ENCODE measurements at regions not wholly inside any gene's neighbourhood (a gene's known extent, or its start where the extent isn't known, plus 50 kb on each side); places are given as distances from the start of the nearest gene placed in this dataset.

- H3K4me3 ChIP-seq = no peak overlapping the region
- no peak for DNase-seq (ENCODE audit: low spot score in 2 of 2)
- no peaks in the 10 kb centered on the region for H3K27me3 ChIP-seq
- H3K9me3 ChIP-seq = no peaks in the 10 kb centered on the region
- TF ChIP-seq POLR2A (IDR thresholded peaks at IDR 0.05) = no peak
- no peak for TF ChIP-seq CTCF (IDR thresholded peaks at IDR 0.05)
- no peak for TF ChIP-seq EP300 (IDR thresholded peaks at IDR 0.05)
- TF ChIP-seq POLR2AphosphoS5 (IDR thresholded peaks at IDR 0.05) = no peak
- WGBS = 86% methylated on average over 3 of the region's 3 CpGs
- H3K36me3 ChIP-seq = no peaks in the 10 kb centered on the region
- H3K4me1 ChIP-seq = no peaks in the 10 kb centered on the region
- no peak overlapping the region for H3K27ac ChIP-seq
Observed at GRCh38 chr2:147392180-147392579, 452.6 kb upstream of the ACVR2A start.

- H3K27me3 ChIP-seq = no peaks in the 10 kb centered on the region
- TF ChIP-seq POLR2AphosphoS5 (IDR thresholded peaks at IDR 0.05) = no peak
- TF ChIP-seq EP300 (IDR thresholded peaks at IDR 0.05) = no peak
- TF ChIP-seq POLR2A (IDR thresholded peaks at IDR 0.05) = no peak
- no peak for TF ChIP-seq CTCF (IDR thresholded peaks at IDR 0.05)
- 79% methylated on average over 3 of the region's 3 CpGs for WGBS
- no peak overlapping the region for H3K27ac ChIP-seq
- H3K4me3 ChIP-seq = no peak overlapping the region
- H3K9me3 ChIP-seq = no peaks in the 10 kb centered on the region
- H3K4me1 ChIP-seq = no peaks in the 10 kb centered on the region
- H3K36me3 ChIP-seq = no peaks in the 10 kb centered on the region
- no peak for DNase-seq (ENCODE audit: low spot score in 2 of 2)
Observed at GRCh38 chr2:147390475-147390874, 454.4 kb upstream of the ACVR2A start.

- H3K9me3 ChIP-seq = no peaks in the 10 kb centered on the region
- DNase-seq (ENCODE audit: low spot score in 2 of 2) = no peak
- H3K27me3 ChIP-seq = no peaks in the 10 kb centered on the region
- 78% methylated on average over 5 of the region's 5 CpGs for WGBS
- H3K27ac ChIP-seq = no peak overlapping the region
- H3K4me3 ChIP-seq = no peak overlapping the region
- H3K4me1 ChIP-seq = no peaks in the 10 kb centered on the region
- no peak for TF ChIP-seq POLR2AphosphoS5 (IDR thresholded peaks at IDR 0.05)
- TF ChIP-seq CTCF (IDR thresholded peaks at IDR 0.05) = no peak
- no peak for TF ChIP-seq EP300 (IDR thresholded peaks at IDR 0.05)
- no peak for TF ChIP-seq POLR2A (IDR thresholded peaks at IDR 0.05)
- H3K36me3 ChIP-seq = no peaks in the 10 kb centered on the region
Observed at GRCh38 chr2:147389218-147389617, 455.6 kb upstream of the ACVR2A start.

- Histone ChIP-seq H3K4me3 (no peak overlapping the region), H3K36me3 (no peaks in the 10 kb centered on the region), H3K27ac (no peak overlapping the region), H3K4me1 (no peaks in the 10 kb centered on the region), H3K27me3 (no peaks in the 10 kb centered on the region), H3K9me3 (no peaks in the 10 kb centered on the region)
- TF ChIP-seq CTCF (IDR thresholded peaks at IDR 0.05) (no peak), POLR2AphosphoS5 (IDR thresholded peaks at IDR 0.05) (no peak), EP300 (IDR thresholded peaks at IDR 0.05) (no peak), POLR2A (IDR thresholded peaks at IDR 0.05) (no peak)
- 90% methylated on average over 2 of the region's 2 CpGs for WGBS
- DNase-seq (ENCODE audit: low spot score in 2 of 2) = no peak
Observed at GRCh38 chr2:147388217-147388616, 456.6 kb upstream of the ACVR2A start.

- no peak for DNase-seq (ENCODE audit: low spot score in 2 of 2)
- WGBS = 86% methylated on average over 3 of the region's 3 CpGs
Observed at GRCh38 chr2:147386284-147386683, 458.5 kb upstream of the ACVR2A start.

More at GRCh38 chr2:147386284-147386683, 458.5 kb upstream of the ACVR2A start:
- H3K27me3 ChIP-seq = no peaks in the 10 kb centered on the region
- H3K36me3 ChIP-seq = no peaks in the 10 kb centered on the region
- no peak for TF ChIP-seq POLR2A (IDR thresholded peaks at IDR 0.05)
- TF ChIP-seq EP300 (IDR thresholded peaks at IDR 0.05) = no peak
- no peak for TF ChIP-seq CTCF (IDR thresholded peaks at IDR 0.05)
- TF ChIP-seq POLR2AphosphoS5 (IDR thresholded peaks at IDR 0.05) = no peak
- H3K27ac ChIP-seq = no peak overlapping the region
- H3K4me3 ChIP-seq = no peak overlapping the region
- no peaks in the 10 kb centered on the region for H3K4me1 ChIP-seq
- no peaks in the 10 kb centered on the region for H3K9me3 ChIP-seq

Data from suprapubic skin (tissue), 4 donors.